AG09309 (cell line): ENCODE measurements at regions not wholly inside any gene's neighbourhood (a gene's known extent, or its start where the extent isn't known, plus 50 kb on each side); places are given as distances from the start of the nearest gene placed in this dataset.

Experiments used
- DNase-seq: peaks from one replicate; pipeline ENCODE4 v3.0.0-alpha.2; 2010; ENCODE audit warnings: low read depth
- H3K4me3 ChIP-seq: 2 replicates; pipeline ENCODE4 v1.5.1; 2011; ENCODE audit warnings: mild to moderate bottlenecking, low read depth, low read length, moderate library complexity; ENCODE audit not compliant: control insufficient read depth
- TF ChIP-seq, protein P1 (sequence below): IDR thresholded peaks from 2 replicates; pipeline ENCODE4 v1.5.1; 2011; ENCODE audit warnings: mild to moderate bottlenecking, low read depth, low read length, inconsistent platforms; ENCODE audit not compliant: insufficient read depth, control insufficient read depth; ENCODE audit errors: missing control alignments

- TF ChIP-seq, protein P1, sequence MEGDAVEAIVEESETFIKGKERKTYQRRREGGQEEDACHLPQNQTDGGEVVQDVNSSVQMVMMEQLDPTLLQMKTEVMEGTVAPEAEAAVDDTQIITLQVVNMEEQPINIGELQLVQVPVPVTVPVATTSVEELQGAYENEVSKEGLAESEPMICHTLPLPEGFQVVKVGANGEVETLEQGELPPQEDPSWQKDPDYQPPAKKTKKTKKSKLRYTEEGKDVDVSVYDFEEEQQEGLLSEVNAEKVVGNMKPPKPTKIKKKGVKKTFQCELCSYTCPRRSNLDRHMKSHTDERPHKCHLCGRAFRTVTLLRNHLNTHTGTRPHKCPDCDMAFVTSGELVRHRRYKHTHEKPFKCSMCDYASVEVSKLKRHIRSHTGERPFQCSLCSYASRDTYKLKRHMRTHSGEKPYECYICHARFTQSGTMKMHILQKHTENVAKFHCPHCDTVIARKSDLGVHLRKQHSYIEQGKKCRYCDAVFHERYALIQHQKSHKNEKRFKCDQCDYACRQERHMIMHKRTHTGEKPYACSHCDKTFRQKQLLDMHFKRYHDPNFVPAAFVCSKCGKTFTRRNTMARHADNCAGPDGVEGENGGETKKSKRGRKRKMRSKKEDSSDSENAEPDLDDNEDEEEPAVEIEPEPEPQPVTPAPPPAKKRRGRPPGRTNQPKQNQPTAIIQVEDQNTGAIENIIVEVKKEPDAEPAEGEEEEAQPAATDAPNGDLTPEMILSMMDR = no peak
- no peak overlapping the region for H3K4me3 ChIP-seq
- DNase-seq = no peak
These were observed 568.7 kb upstream of the NOX3 start for GRCh38 chr6:156024339-156024738.

DNA sequence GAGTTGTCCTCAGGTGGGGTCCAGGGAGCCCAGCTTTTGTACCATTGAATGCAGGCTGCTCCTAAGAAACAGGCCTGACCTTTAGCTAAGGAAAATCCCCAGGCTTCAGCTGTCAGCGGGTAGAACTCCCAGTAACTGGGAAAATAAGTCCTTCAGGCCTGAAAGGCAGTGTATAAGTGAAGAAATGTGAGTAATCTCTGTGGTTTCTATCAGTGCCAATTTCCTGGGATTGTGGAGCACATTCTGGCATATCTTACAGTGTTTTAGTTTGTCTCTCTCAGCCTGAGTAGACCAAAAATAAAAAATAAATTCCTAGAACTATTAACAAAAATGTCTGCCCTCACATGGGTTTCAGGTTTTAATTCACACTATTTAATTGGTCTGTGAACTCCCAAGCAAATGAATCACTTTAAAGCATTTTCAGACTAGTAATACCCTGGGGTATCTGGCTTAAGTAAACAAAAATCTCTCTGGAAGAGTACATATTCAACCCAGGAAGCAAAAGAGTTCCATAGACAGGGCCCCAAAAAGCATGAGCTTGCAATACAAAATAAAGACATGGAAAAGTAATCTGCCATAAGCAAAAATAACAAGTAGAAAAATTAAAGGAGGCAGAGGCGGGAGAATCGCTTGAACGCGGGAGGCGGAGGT, 566.2 kb upstream of the NOX3 start:
- TF ChIP-seq, protein P1 = no peak
- H3K4me3 ChIP-seq = no peak overlapping the region
- peak; percentile 66 for DNase-seq

DNA sequence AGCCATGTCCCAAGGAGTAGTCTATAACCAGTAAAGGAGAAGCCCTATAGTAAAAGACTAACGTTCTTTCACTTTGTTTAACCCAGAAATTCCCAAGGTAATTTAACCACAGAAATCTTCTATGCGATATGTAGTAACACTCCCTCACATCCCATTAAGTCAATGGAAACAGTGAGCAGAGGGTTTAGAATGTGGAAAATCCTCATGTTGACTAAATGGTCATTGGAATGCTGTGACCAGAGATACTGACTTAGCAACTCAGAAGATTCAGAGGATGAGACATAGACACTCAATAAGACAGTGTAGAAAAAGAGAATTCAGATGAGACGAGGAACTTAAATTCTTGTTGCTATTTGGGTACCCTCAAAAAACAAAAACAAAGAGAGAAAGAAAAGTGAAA, 562.2 kb upstream of the NOX3 start:
- no peak overlapping the region for H3K4me3 ChIP-seq
- TF ChIP-seq, protein P1 = no peak
- peak; percentile 37 for DNase-seq

GRCh38 chr6:156016186-156016976, 560.7 kb upstream of the NOX3 start:
- TF ChIP-seq, protein P1 = no peak
- no peak for DNase-seq
- no peak overlapping the region for H3K4me3 ChIP-seq

GRCh38 chr6:156013155-156013554, 557.5 kb upstream of the NOX3 start:
- H3K4me3 ChIP-seq = no peak overlapping the region
- TF ChIP-seq, protein P1 = no peak
- DNase-seq = no peak

DNA sequence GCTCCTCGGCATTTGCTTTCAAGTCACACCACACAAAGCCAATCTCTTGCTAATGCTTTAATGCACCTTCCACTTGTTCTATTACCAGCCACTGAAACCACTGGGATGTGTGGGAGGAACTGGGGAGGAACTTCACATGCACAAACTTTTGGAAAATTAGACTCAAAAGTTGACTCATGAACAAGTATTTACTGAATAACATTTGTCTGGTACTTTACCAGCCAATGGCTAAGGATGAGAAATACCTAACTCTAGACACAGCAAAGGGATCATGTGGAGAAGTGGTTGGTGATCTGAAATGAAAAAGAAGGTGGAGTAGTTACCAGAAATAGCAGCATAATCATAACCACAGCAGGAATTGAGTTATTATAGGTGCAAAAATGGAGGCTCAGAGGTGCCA, 554.0 kb upstream of the NOX3 start:
- DNase-seq = no peak
- TF ChIP-seq, protein P1 = no peak
- no peak overlapping the region for H3K4me3 ChIP-seq
